ENCODE measurements at regions not wholly inside any gene's neighbourhood (a gene's known extent, or its start where the extent isn't known, plus 50 kb on each side); places are given as distances from the start of the nearest gene placed in this dataset.

DNA sequence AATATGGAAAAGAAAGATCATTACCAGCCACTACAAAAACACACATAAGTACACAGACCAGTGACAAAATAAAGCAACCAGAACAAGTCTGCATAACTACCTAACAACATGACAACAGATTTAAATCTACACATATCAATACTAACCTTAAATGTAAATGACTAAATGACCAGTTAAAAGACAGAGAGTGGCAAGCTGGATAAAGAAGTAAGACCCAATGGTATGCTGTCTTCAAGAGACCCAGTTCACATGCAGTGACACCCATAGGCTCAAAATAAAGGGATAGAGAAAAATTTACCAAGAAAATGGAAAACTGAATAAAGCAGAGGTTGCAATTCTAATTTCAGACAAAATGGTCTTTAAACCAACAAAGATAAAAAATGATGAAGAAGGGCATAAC is 938.1 kb downstream of the EFNA5 start:
- no peaks in the 10 kb centered on the region for H3K4me1 ChIP-seq (ENCODE audit: control insufficient read depth in 1 of 2, insufficient read depth in 2 of 2, low read depth in 1 of 2, low read length in 1 of 2)
- POLR2A ChIA-PET = no interaction called here
- H4K20me1 ChIP-seq (ENCODE audit: insufficient read depth) = no peaks in the 10 kb centered on the region
- H3K9me3 ChIP-seq = peaks cover 6% of the 10 kb centered on the region; the same call in 1 of the 2 replicates
- no peak overlapping the region for H2AFZ ChIP-seq (ENCODE audit: low read depth)
- TF ChIP-seq JUND (IDR thresholded peaks at IDR 0.05) = no peak
- TF ChIP-seq SIN3A (IDR thresholded peaks at IDR 0.05; ENCODE audit: borderline replicate concordance, low read depth, low read length) = no peak
- no peak for TF ChIP-seq SMC3 (IDR thresholded peaks at IDR 0.05; ENCODE audit: low read depth, low read length)
- TF ChIP-seq, protein P1, sequence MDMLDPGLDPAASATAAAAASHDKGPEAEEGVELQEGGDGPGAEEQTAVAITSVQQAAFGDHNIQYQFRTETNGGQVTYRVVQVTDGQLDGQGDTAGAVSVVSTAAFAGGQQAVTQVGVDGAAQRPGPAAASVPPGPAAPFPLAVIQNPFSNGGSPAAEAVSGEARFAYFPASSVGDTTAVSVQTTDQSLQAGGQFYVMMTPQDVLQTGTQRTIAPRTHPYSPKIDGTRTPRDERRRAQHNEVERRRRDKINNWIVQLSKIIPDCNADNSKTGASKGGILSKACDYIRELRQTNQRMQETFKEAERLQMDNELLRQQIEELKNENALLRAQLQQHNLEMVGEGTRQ (IDR thresholded peaks at IDR 0.05; ENCODE audit: borderline replicate concordance, low read depth, low read length) = no peak
- H3K4me3 ChIP-seq (ENCODE audit: low read depth in 2 of 2, low read length in 1 of 2) = no peak overlapping the region
- H3K27ac ChIP-seq (ENCODE audit: low read depth in 2 of 2, low read length in 1 of 2) = no peak overlapping the region
- no peak overlapping the region for H3K4me2 ChIP-seq
- DNase-seq = no peak
- no peaks in the 10 kb centered on the region for H3K36me3 ChIP-seq (replicated peaks in 1 of 2; ENCODE audit: control insufficient read depth in 1 of 2, insufficient read depth in 2 of 2, low read length in 1 of 2)
- H3K27me3 ChIP-seq (ENCODE audit: insufficient read depth) = no peaks in the 10 kb centered on the region
- H3K79me2 ChIP-seq (ENCODE audit: insufficient read depth) = no peaks in the 10 kb centered on the region
- no peak overlapping the region for H3K9ac ChIP-seq
- CTCF ChIA-PET = no interaction called here
- no peaks in the 10 kb centered on the region for H3K9me2 ChIP-seq
- H3F3A ChIP-seq (replicated peaks; ENCODE audit: insufficient read depth) = no peaks in the 10 kb centered on the region

GRCh38 chr5:106730912-106731311 is 939.8 kb downstream of the EFNA5 start:
- ChIA-PET CTCF (no interaction called here), POLR2A (no interaction called here)
- H3K4me3 ChIP-seq (ENCODE audit: low read depth in 2 of 2, low read length in 1 of 2) = no peak overlapping the region
- peaks cover 6% of the 10 kb centered on the region; the same call in 1 of the 2 replicates for H3K9me3 ChIP-seq
- no peaks in the 10 kb centered on the region for H3K79me2 ChIP-seq (ENCODE audit: insufficient read depth)
- no peak overlapping the region for H3K4me2 ChIP-seq
- no peaks in the 10 kb centered on the region for H3F3A ChIP-seq (replicated peaks; ENCODE audit: insufficient read depth)
- WGBS (ENCODE audit: low lambda C conversion rate) = no CpG with 5 or more reads among the region's 1 CpG
- no peaks in the 10 kb centered on the region for H3K4me1 ChIP-seq (ENCODE audit: control insufficient read depth in 1 of 2, insufficient read depth in 2 of 2, low read depth in 1 of 2, low read length in 1 of 2)
- no peak overlapping the region for H3K27ac ChIP-seq (ENCODE audit: low read depth in 2 of 2, low read length in 1 of 2)
- H3K36me3 ChIP-seq (replicated peaks in 1 of 2; ENCODE audit: control insufficient read depth in 1 of 2, insufficient read depth in 2 of 2, low read length in 1 of 2) = no peaks in the 10 kb centered on the region
- DNase-seq = no peak
- H2AFZ ChIP-seq (ENCODE audit: low read depth) = no peak overlapping the region
- no peaks in the 10 kb centered on the region for H3K27me3 ChIP-seq (ENCODE audit: insufficient read depth)
- H4K20me1 ChIP-seq (ENCODE audit: insufficient read depth) = no peaks in the 10 kb centered on the region
- H3K9ac ChIP-seq = no peak overlapping the region
- TF ChIP-seq, protein P1 (IDR thresholded peaks at IDR 0.05; ENCODE audit: borderline replicate concordance, low read depth, low read length) = no peak
- TF ChIP-seq MEF2A (IDR thresholded peaks at IDR 0.05; ENCODE audit: borderline replicate concordance, low read depth) (no peak), NFIC (IDR thresholded peaks at IDR 0.05; ENCODE audit: borderline replicate concordance) (no peak), PBX3 (IDR thresholded peaks at IDR 0.05) (no peak), RAD21 (IDR thresholded peaks at IDR 0.05; ENCODE audit: low read length) (no peak)
- H3K9me2 ChIP-seq = no peaks in the 10 kb centered on the region

GRCh38 chr5:106730506-106730905 is 940.2 kb downstream of the EFNA5 start:
- WGBS (ENCODE audit: low lambda C conversion rate) = 35% methylated on average over 3 of the region's 3 CpGs
- Histone ChIP-seq H3F3A (replicated peaks; ENCODE audit: insufficient read depth) (no peaks in the 10 kb centered on the region), H3K79me2 (ENCODE audit: insufficient read depth) (no peaks in the 10 kb centered on the region), H3K36me3 (replicated peaks in 1 of 2; ENCODE audit: control insufficient read depth in 1 of 2, insufficient read depth in 2 of 2, low read length in 1 of 2) (no peaks in the 10 kb centered on the region), H4K20me1 (ENCODE audit: insufficient read depth) (no peaks in the 10 kb centered on the region), H3K4me2 (no peak overlapping the region), H3K4me3 (ENCODE audit: low read depth in 2 of 2, low read length in 1 of 2) (no peak overlapping the region), H3K4me1 (ENCODE audit: control insufficient read depth in 1 of 2, insufficient read depth in 2 of 2, low read depth in 1 of 2, low read length in 1 of 2) (no peaks in the 10 kb centered on the region), H3K27me3 (ENCODE audit: insufficient read depth) (no peaks in the 10 kb centered on the region), H3K9me3 (peaks cover 6% of the 10 kb centered on the region; the same call in 1 of the 2 replicates), H3K9me2 (no peaks in the 10 kb centered on the region), H3K27ac (ENCODE audit: low read depth in 2 of 2, low read length in 1 of 2) (no peak overlapping the region), H2AFZ (ENCODE audit: low read depth) (no peak overlapping the region), H3K9ac (no peak overlapping the region)
- DNase-seq = no peak
- ChIA-PET POLR2A (no interaction called here), CTCF (no interaction called here)
- no peak for TF ChIP-seq REST (IDR thresholded peaks at IDR 0.05; ENCODE audit: low read depth, low read length)
- TF ChIP-seq, protein P2, sequence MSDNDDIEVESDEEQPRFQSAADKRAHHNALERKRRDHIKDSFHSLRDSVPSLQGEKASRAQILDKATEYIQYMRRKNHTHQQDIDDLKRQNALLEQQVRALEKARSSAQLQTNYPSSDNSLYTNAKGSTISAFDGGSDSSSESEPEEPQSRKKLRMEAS (IDR thresholded peaks at IDR 0.05; ENCODE audit: low read depth) = no peak
- TF ChIP-seq, protein P3, sequence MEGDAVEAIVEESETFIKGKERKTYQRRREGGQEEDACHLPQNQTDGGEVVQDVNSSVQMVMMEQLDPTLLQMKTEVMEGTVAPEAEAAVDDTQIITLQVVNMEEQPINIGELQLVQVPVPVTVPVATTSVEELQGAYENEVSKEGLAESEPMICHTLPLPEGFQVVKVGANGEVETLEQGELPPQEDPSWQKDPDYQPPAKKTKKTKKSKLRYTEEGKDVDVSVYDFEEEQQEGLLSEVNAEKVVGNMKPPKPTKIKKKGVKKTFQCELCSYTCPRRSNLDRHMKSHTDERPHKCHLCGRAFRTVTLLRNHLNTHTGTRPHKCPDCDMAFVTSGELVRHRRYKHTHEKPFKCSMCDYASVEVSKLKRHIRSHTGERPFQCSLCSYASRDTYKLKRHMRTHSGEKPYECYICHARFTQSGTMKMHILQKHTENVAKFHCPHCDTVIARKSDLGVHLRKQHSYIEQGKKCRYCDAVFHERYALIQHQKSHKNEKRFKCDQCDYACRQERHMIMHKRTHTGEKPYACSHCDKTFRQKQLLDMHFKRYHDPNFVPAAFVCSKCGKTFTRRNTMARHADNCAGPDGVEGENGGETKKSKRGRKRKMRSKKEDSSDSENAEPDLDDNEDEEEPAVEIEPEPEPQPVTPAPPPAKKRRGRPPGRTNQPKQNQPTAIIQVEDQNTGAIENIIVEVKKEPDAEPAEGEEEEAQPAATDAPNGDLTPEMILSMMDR (IDR thresholded peaks at IDR 0.05) = no peak
- TF ChIP-seq FOXM1 (IDR thresholded peaks at IDR 0.05; ENCODE audit: low read depth) = no peak
- TF ChIP-seq RAD21 (IDR thresholded peaks at IDR 0.05; ENCODE audit: low read length) = no peak
- TF ChIP-seq NRF1 (IDR thresholded peaks at IDR 0.05; ENCODE audit: low read depth, low read length) = no peak
- no peak for TF ChIP-seq RCOR1 (IDR thresholded peaks at IDR 0.05; ENCODE audit: low read length)
- no peak for TF ChIP-seq FOXJ3 (CRISPR knock-in tag; IDR thresholded peaks at IDR 0.05)
